ENCODE measurements at regions not wholly inside any gene's neighbourhood (a gene's known extent, or its start where the extent isn't known, plus 50 kb on each side); places are given as distances from the start of the nearest gene placed in this dataset.

DNA sequence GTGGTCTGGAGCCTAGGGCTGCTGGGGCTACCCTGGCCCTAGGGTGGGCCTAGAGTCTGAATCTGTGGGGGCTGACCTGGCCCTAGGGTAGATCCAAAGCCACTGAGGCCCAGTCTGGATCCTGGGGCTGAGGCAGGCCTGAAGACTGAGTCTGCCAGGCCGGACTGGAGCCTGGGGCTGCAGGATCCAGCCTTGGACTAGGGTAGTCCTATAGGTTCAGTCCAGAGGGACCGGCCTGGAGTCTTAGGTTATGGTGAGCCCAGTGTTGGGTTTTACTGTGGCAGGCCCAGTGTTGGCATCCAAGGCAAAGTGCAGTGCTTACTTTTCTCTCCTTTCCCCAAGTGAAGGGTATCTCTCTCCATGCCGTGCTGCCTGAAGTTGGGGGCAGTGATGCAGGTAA is 227.9 kb upstream of the TAS2R1 start:
- no peaks in the 10 kb centered on the region for H3K4me1 Mint-ChIP-seq
- H3K18ac ChIP-seq (ENCODE audit: insufficient read length, low read depth, low read length): no peak overlapping the region
- H2BK20ac ChIP-seq (ENCODE audit: low read depth, low read length, poor library complexity, severe bottlenecking): no peak overlapping the region
- DNase-seq: no peak
- no peak overlapping the region for H3T11ph ChIP-seq (ENCODE audit: low read length)
- no peaks in the 10 kb centered on the region for H3K4me1 ChIP-seq (ENCODE audit: insufficient read depth, low read length)
- H2AFZ ChIP-seq (ENCODE audit: low read length): no peak overlapping the region
- no peak overlapping the region for H3K4me3 Mint-ChIP-seq
- no peak overlapping the region for H2BK15ac ChIP-seq (ENCODE audit: low read depth, low read length)
- no peak overlapping the region for H3K14ac ChIP-seq (ENCODE audit: insufficient read depth, low read length)
- H3K79me2 ChIP-seq (ENCODE audit: insufficient read depth, low read length): no peaks in the 10 kb centered on the region
- no peak overlapping the region for H2BK12ac ChIP-seq (ENCODE audit: insufficient read length, low read depth, low read length)
- H3K79me1 ChIP-seq (ENCODE audit: insufficient read depth, low read depth, low read length, poor library complexity, severe bottlenecking): no peaks in the 10 kb centered on the region
- H3K27me3 Mint-ChIP-seq (ENCODE audit: low read depth): no peaks in the 10 kb centered on the region
- H3K4ac ChIP-seq (ENCODE audit: low read depth, low read length): no peak overlapping the region
- H4K91ac ChIP-seq (ENCODE audit: insufficient read length, low read depth, low read length): no peak overlapping the region
- no peak overlapping the region for H3K56ac ChIP-seq (ENCODE audit: insufficient read length, low read depth, low read length)
- no peak overlapping the region for H4K5ac ChIP-seq (ENCODE audit: insufficient read length, low read depth, low read length)
- no peak overlapping the region for H4K8ac ChIP-seq (replicated peaks; ENCODE audit: insufficient read length, low read depth, low read length)
- no peak overlapping the region for H3K27ac Mint-ChIP-seq
- H2BK5ac ChIP-seq (ENCODE audit: insufficient read length, low read length): no peak overlapping the region
- H3K4me2 ChIP-seq (ENCODE audit: insufficient read depth, insufficient read length, low read length): no peak overlapping the region
- TF ChIP-seq, protein P1, sequence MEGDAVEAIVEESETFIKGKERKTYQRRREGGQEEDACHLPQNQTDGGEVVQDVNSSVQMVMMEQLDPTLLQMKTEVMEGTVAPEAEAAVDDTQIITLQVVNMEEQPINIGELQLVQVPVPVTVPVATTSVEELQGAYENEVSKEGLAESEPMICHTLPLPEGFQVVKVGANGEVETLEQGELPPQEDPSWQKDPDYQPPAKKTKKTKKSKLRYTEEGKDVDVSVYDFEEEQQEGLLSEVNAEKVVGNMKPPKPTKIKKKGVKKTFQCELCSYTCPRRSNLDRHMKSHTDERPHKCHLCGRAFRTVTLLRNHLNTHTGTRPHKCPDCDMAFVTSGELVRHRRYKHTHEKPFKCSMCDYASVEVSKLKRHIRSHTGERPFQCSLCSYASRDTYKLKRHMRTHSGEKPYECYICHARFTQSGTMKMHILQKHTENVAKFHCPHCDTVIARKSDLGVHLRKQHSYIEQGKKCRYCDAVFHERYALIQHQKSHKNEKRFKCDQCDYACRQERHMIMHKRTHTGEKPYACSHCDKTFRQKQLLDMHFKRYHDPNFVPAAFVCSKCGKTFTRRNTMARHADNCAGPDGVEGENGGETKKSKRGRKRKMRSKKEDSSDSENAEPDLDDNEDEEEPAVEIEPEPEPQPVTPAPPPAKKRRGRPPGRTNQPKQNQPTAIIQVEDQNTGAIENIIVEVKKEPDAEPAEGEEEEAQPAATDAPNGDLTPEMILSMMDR (conservative IDR thresholded peaks at IDR 0.05): no peak
- H3K9me3 ChIP-seq (ENCODE audit: control insufficient read depth, low read depth, low read length): no peaks in the 10 kb centered on the region
- no peaks in the 10 kb centered on the region for H3K27me3 ChIP-seq (ENCODE audit: insufficient read depth, low read length)
- H3K23me2 ChIP-seq (ENCODE audit: insufficient read length, low read depth, low read length, poor library complexity, severe bottlenecking): no peaks in the 10 kb centered on the region
- H2AK5ac ChIP-seq (ENCODE audit: insufficient read length, low read length): no peak overlapping the region
- no peak overlapping the region for H3K9ac ChIP-seq (ENCODE audit: extremely low read depth, insufficient read length, low read length)
- no peak overlapping the region for H3K23ac ChIP-seq (ENCODE audit: insufficient read length, low read depth, low read length)
- H3K27ac ChIP-seq (ENCODE audit: insufficient read length, low read depth, low read length): no peak overlapping the region
- H3K9me3 Mint-ChIP-seq: no peaks in the 10 kb centered on the region
- H4K20me1 ChIP-seq (ENCODE audit: control insufficient read depth, insufficient read depth, insufficient read length): no peaks in the 10 kb centered on the region
- no CpG with 5 or more reads among the region's 3 CpGs for WGBS (ENCODE audit: extremely low coverage, insufficient read length, low lambda C conversion rate)
- H2BK120ac ChIP-seq (ENCODE audit: low read depth, low read length, poor library complexity, severe bottlenecking): no peak overlapping the region
- H3K36me3 Mint-ChIP-seq (ENCODE audit: insufficient read depth in 1 of 3, low read depth in 3 of 3): no peaks in the 10 kb centered on the region
